Liver (tissue), 8 donors: ENCODE measurements at regions not wholly inside any gene's neighbourhood (a gene's known extent, or its start where the extent isn't known, plus 50 kb on each side); places are given as distances from the start of the nearest gene placed in this dataset.

Experiments
- DNase-seq: peaks from one replicate; pipeline ENCODE4 v3.0.0-alpha.2; 2017; ENCODE audit warnings: low spot score
- H3K27ac ChIP-seq, 2 donors: one replicate each; pipeline ENCODE4 v1.7.0; 2013; ENCODE audit warnings: inconsistent platforms in 2 of 2, low read length in 2 of 2, control low read depth in 1 of 2, low read depth in 1 of 2, mild to moderate bottlenecking in 1 of 2
- H3K27me3 ChIP-seq, 4 donors: one replicate each; pipeline versions ENCODE4 v1.6.1 to v1.7.0; 2013; ENCODE audit warnings: low read length in 3 of 4, inconsistent platforms in 1 of 4, mild to moderate bottlenecking in 1 of 4, moderate library complexity in 1 of 4; ENCODE audit not compliant: control insufficient read depth in 4 of 4, insufficient read depth in 4 of 4
- H3K36me3 ChIP-seq, 4 donors: one replicate each; pipeline versions ENCODE4 v1.6.1 to v1.7.0; 2013; ENCODE audit warnings: low read length in 3 of 4, mild to moderate bottlenecking in 3 of 4, low read depth in 1 of 4, moderate library complexity in 1 of 4; ENCODE audit not compliant: control insufficient read depth in 4 of 4, insufficient read depth in 3 of 4
- H3K4me1 ChIP-seq, 4 donors: one replicate each; pipeline versions ENCODE4 v1.6.1 to v1.7.0; 2013; ENCODE audit warnings: low read length in 3 of 4, mild to moderate bottlenecking in 3 of 4, moderate library complexity in 1 of 4; ENCODE audit not compliant: control insufficient read depth in 4 of 4, insufficient read depth in 4 of 4
- H3K4me3 ChIP-seq, 3 donors: one replicate each; pipeline versions ENCODE4 v1.6.1 to v1.7.0; 2013; ENCODE audit warnings: low read length in 3 of 3, control low read depth in 1 of 3, low read depth in 1 of 3, mild to moderate bottlenecking in 1 of 3
- H3K9ac ChIP-seq, 2 donors: one replicate each; pipeline ENCODE4 v1.7.0; 2013; ENCODE audit warnings: low read length in 2 of 2, mild to moderate bottlenecking in 2 of 2, moderate library complexity in 2 of 2, control low read depth in 1 of 2, low read depth in 1 of 2
- H3K9me3 ChIP-seq, 4 donors: one replicate each; pipeline versions ENCODE4 v1.6.1 to v1.7.0; 2013; ENCODE audit warnings: low read length in 3 of 4; ENCODE audit not compliant: control insufficient read depth in 4 of 4
- EGR1 ChIP-seq, 2 donors: IDR thresholded peaks; 2 replicates each; pipeline ENCODE4 v1.6.1; 2016 to 2018; ENCODE audit warnings: antibody characterized with exemption in 2 of 2, low read depth in 2 of 2
- FOXA1 ChIP-seq: IDR thresholded peaks from 2 replicates; pipeline ENCODE4 v1.6.1; 2016; ENCODE audit warnings: antibody characterized with exemption
- FOXA2 ChIP-seq: IDR thresholded peaks from 2 replicates; pipeline ENCODE4 v1.6.1; 2016; ENCODE audit warnings: antibody characterized with exemption
- GABPA ChIP-seq, 2 donors: IDR thresholded peaks in 1 of 2; conservative IDR thresholded peaks in 1 of 2; 2 replicates each; pipeline ENCODE4 v1.6.1; 2016; ENCODE audit warnings: antibody characterized with exemption in 2 of 2, mild to moderate bottlenecking in 1 of 2, moderate library complexity in 1 of 2
- HNF4A ChIP-seq, 2 donors: conservative IDR thresholded peaks; 2 replicates each; pipeline ENCODE4 v1.6.1; 2016; ENCODE audit warnings: antibody characterized with exemption in 2 of 2, mild to moderate bottlenecking in 2 of 2
- HNF4G ChIP-seq: IDR thresholded peaks from 2 replicates; pipeline ENCODE4 v1.6.1; 2016; ENCODE audit warnings: antibody characterized with exemption
- JUND ChIP-seq, 2 donors: IDR thresholded peaks; 2 replicates each; pipeline ENCODE4 v1.6.1; 2016; ENCODE audit warnings: antibody characterized with exemption in 2 of 2
- NR2F2 ChIP-seq: IDR thresholded peaks from 2 replicates; pipeline ENCODE4 v1.6.1; 2016; ENCODE audit warnings: antibody characterized with exemption
- RAD21 ChIP-seq, 2 donors: IDR thresholded peaks; 2 replicates each; pipeline ENCODE4 v1.6.1; 2016; ENCODE audit warnings: antibody characterized with exemption in 2 of 2, mild to moderate bottlenecking in 2 of 2
- RXRA ChIP-seq, 2 donors: IDR thresholded peaks; 2 replicates each; pipeline ENCODE4 v1.6.1; 2017 to 2018; ENCODE audit warnings: antibody characterized with exemption in 2 of 2, mild to moderate bottlenecking in 1 of 2
- SP1 ChIP-seq: IDR thresholded peaks from 2 replicates; pipeline ENCODE4 v1.6.1; 2018; ENCODE audit warnings: antibody characterized with exemption, mild to moderate bottlenecking
- TAF1 ChIP-seq: conservative IDR thresholded peaks from 2 replicates; pipeline ENCODE4 v1.6.1; 2016; ENCODE audit warnings: antibody characterized with exemption, mild to moderate bottlenecking
- YY1 ChIP-seq: IDR thresholded peaks from 2 replicates; pipeline ENCODE4 v1.6.1; 2016; ENCODE audit warnings: antibody characterized with exemption, mild to moderate bottlenecking
- WGBS: extraction: QIAGEN DNeasy Blood & Tissue Kit; methylation state at CpG from one replicate; pipeline ENCODE4 v1.1.7; 2013; 5-methylcytosine and 5-hydroxymethylcytosine counted together
- TF ChIP-seq, protein P1 (sequence below): IDR thresholded peaks from 2 replicates; pipeline ENCODE4 v1.6.1; 2016; ENCODE audit warnings: antibody characterized with exemption
- TF ChIP-seq, protein P2 (sequence below): fragments of 150-350 bp; IDR thresholded peaks from 2 replicates; pipeline ENCODE4 v1.5.1; 2017; ENCODE audit warnings: improper control_type of control experiment, low read depth, low read length; ENCODE audit not compliant: missing input control
- TF ChIP-seq, protein P3 (sequence below): IDR thresholded peaks from 2 replicates; pipeline ENCODE4 v1.6.1; 2016; ENCODE audit warnings: antibody characterized with exemption, mild to moderate bottlenecking
- TF ChIP-seq, protein P4 (sequence below): IDR thresholded peaks from 2 replicates; pipeline ENCODE4 v1.6.1; 2016; ENCODE audit warnings: antibody characterized with exemption
- TF ChIP-seq, protein P5 (sequence below): IDR thresholded peaks from 2 replicates; pipeline ENCODE4 v1.6.1; 2016; ENCODE audit warnings: antibody characterized with exemption
- donor health status: healthy.
- donor health status: healthy.
- donor health status: healthy.
- donor health status: healthy.
- donor health status: healthy.

DNA sequence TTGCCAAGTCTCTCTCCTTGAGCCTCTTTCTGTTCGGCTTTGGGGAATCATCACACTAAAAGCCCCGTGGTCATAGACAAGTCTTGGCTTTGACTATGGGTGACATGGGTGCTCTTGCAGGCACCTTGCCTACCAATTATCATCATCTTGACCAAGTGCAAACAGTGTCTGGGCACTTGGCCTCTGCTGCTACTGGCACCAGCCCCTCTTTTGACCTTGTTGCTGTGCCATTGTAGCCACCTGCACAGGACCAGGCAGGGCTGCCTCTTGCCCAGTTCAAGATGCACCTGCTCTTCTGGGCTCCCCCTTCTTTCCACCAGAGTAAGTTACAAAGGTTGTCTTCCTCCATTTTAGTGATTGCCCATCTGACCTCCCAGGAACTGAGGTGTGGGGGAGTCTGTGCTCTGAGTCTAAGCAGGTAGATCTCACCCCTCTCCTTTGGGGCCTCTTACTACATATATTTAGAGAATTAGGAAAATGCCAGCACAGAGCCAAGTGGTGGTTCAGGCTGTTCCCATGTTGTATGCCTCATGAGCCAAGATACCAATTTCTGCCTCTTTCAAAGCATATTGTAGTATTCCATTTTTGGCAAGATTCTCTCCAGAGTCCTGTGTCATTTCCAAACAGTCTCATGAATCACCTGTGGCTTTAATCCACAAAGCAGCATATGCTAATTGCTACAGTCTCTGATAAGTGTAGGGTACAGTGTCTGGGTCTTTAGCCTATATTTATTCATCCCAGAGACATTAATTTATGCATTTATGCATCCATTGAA is 142.9 kb upstream of the DAP start:
- DNase-seq: no peak
- WGBS: 94% methylated on average over 2 of the region's 2 CpGs
- no peaks in the 10 kb centered on the region for H3K4me1 ChIP-seq
- TF ChIP-seq SP1 (no peak), FOXA2 (no peak), RXRA (IDR thresholded peaks at IDR 0.05) (no peak)
- H3K9me3 ChIP-seq: no peaks in the 10 kb centered on the region
- H3K27ac ChIP-seq: no peak overlapping the region
- no peaks in the 10 kb centered on the region for H3K36me3 ChIP-seq
- no peak overlapping the region for H3K9ac ChIP-seq
- no peak overlapping the region for H3K4me3 ChIP-seq
- no peaks in the 10 kb centered on the region for H3K27me3 ChIP-seq

DNA sequence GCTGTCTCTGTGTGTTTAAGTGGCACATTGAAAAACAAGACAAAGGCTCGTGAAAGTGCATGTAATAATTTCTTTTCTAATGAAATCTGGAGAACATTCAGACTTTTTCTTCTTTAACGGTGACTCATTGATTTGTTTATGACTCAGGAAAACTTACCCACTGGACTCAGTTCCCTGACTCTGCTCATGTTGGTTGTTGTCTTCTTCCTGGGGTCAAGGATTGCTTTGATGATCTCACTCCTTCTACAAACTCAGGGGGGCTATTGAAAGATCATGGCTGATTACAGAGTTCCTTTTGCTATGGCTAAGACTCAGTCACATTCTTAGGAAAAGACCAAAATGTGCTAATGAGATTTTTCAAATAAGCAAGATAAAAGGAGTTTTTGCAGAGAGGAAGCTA is 141.1 kb upstream of the DAP start:
- DNase-seq: no peak
- no peak overlapping the region for H3K9ac ChIP-seq
- no peak overlapping the region for H3K4me3 ChIP-seq
- no peak overlapping the region for H3K27ac ChIP-seq
- H3K9me3 ChIP-seq: no peaks in the 10 kb centered on the region
- H3K4me1 ChIP-seq: no peaks in the 10 kb centered on the region
- TF ChIP-seq GABPA (IDR thresholded peaks at IDR 0.05 in 1 of 2, conservative IDR thresholded peaks at IDR 0.05 in 1 of 2) (no peak), FOXA2 (no peak), HNF4A (conservative IDR thresholded peaks at IDR 0.05) (no peak), NR2F2 (no peak), EGR1 (IDR thresholded peaks at IDR 0.05; ENCODE audit: low read depth in 2 of 2) (no peak), RXRA (IDR thresholded peaks at IDR 0.05) (no peak), YY1 (no peak), FOXA1 (no peak), HNF4G (no peak), JUND (IDR thresholded peaks at IDR 0.05) (no peak), RAD21 (IDR thresholded peaks at IDR 0.05) (no peak), TAF1 (no peak)
- TF ChIP-seq, protein P1, sequence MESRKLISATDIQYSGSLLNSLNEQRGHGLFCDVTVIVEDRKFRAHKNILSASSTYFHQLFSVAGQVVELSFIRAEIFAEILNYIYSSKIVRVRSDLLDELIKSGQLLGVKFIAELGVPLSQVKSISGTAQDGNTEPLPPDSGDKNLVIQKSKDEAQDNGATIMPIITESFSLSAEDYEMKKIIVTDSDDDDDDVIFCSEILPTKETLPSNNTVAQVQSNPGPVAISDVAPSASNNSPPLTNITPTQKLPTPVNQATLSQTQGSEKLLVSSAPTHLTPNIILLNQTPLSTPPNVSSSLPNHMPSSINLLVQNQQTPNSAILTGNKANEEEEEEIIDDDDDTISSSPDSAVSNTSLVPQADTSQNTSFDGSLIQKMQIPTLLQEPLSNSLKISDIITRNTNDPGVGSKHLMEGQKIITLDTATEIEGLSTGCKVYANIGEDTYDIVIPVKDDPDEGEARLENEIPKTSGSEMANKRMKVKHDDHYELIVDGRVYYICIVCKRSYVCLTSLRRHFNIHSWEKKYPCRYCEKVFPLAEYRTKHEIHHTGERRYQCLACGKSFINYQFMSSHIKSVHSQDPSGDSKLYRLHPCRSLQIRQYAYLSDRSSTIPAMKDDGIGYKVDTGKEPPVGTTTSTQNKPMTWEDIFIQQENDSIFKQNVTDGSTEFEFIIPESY: no peak
- TF ChIP-seq, protein P2, sequence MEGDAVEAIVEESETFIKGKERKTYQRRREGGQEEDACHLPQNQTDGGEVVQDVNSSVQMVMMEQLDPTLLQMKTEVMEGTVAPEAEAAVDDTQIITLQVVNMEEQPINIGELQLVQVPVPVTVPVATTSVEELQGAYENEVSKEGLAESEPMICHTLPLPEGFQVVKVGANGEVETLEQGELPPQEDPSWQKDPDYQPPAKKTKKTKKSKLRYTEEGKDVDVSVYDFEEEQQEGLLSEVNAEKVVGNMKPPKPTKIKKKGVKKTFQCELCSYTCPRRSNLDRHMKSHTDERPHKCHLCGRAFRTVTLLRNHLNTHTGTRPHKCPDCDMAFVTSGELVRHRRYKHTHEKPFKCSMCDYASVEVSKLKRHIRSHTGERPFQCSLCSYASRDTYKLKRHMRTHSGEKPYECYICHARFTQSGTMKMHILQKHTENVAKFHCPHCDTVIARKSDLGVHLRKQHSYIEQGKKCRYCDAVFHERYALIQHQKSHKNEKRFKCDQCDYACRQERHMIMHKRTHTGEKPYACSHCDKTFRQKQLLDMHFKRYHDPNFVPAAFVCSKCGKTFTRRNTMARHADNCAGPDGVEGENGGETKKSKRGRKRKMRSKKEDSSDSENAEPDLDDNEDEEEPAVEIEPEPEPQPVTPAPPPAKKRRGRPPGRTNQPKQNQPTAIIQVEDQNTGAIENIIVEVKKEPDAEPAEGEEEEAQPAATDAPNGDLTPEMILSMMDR: no peak
- TF ChIP-seq, protein P3, sequence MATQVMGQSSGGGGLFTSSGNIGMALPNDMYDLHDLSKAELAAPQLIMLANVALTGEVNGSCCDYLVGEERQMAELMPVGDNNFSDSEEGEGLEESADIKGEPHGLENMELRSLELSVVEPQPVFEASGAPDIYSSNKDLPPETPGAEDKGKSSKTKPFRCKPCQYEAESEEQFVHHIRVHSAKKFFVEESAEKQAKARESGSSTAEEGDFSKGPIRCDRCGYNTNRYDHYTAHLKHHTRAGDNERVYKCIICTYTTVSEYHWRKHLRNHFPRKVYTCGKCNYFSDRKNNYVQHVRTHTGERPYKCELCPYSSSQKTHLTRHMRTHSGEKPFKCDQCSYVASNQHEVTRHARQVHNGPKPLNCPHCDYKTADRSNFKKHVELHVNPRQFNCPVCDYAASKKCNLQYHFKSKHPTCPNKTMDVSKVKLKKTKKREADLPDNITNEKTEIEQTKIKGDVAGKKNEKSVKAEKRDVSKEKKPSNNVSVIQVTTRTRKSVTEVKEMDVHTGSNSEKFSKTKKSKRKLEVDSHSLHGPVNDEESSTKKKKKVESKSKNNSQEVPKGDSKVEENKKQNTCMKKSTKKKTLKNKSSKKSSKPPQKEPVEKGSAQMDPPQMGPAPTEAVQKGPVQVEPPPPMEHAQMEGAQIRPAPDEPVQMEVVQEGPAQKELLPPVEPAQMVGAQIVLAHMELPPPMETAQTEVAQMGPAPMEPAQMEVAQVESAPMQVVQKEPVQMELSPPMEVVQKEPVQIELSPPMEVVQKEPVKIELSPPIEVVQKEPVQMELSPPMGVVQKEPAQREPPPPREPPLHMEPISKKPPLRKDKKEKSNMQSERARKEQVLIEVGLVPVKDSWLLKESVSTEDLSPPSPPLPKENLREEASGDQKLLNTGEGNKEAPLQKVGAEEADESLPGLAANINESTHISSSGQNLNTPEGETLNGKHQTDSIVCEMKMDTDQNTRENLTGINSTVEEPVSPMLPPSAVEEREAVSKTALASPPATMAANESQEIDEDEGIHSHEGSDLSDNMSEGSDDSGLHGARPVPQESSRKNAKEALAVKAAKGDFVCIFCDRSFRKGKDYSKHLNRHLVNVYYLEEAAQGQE: no peak
- TF ChIP-seq, protein P4, sequence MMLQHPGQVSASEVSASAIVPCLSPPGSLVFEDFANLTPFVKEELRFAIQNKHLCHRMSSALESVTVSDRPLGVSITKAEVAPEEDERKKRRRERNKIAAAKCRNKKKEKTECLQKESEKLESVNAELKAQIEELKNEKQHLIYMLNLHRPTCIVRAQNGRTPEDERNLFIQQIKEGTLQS: no peak
- TF ChIP-seq, protein P5, sequence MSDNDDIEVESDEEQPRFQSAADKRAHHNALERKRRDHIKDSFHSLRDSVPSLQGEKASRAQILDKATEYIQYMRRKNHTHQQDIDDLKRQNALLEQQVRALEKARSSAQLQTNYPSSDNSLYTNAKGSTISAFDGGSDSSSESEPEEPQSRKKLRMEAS: no peak
- WGBS: 67% methylated on average over 2 of the region's 2 CpGs
- H3K36me3 ChIP-seq: no peaks in the 10 kb centered on the region
- H3K27me3 ChIP-seq: no peaks in the 10 kb centered on the region
